Liver (tissue), 8 donors: ENCODE measurements at regions not wholly inside any gene's neighbourhood (a gene's known extent, or its start where the extent isn't known, plus 50 kb on each side); places are given as distances from the start of the nearest gene placed in this dataset.

ENCODE experiments used
- DNase-seq: peaks from one replicate; pipeline ENCODE4 v3.0.0-alpha.2; 2017; ENCODE audit warnings: low spot score
- H3K27ac ChIP-seq, 2 donors: one replicate each; pipeline ENCODE4 v1.7.0; 2013; ENCODE audit warnings: inconsistent platforms in 2 of 2, low read length in 2 of 2, control low read depth in 1 of 2, low read depth in 1 of 2, mild to moderate bottlenecking in 1 of 2
- H3K27me3 ChIP-seq, 4 donors: one replicate each; pipeline versions ENCODE4 v1.6.1 to v1.7.0; 2013; ENCODE audit warnings: low read length in 3 of 4, inconsistent platforms in 1 of 4, mild to moderate bottlenecking in 1 of 4, moderate library complexity in 1 of 4; ENCODE audit not compliant: control insufficient read depth in 4 of 4, insufficient read depth in 4 of 4
- H3K36me3 ChIP-seq, 4 donors: one replicate each; pipeline versions ENCODE4 v1.6.1 to v1.7.0; 2013; ENCODE audit warnings: low read length in 3 of 4, mild to moderate bottlenecking in 3 of 4, low read depth in 1 of 4, moderate library complexity in 1 of 4; ENCODE audit not compliant: control insufficient read depth in 4 of 4, insufficient read depth in 3 of 4
- H3K4me1 ChIP-seq, 4 donors: one replicate each; pipeline versions ENCODE4 v1.6.1 to v1.7.0; 2013; ENCODE audit warnings: low read length in 3 of 4, mild to moderate bottlenecking in 3 of 4, moderate library complexity in 1 of 4; ENCODE audit not compliant: control insufficient read depth in 4 of 4, insufficient read depth in 4 of 4
- H3K4me3 ChIP-seq, 3 donors: one replicate each; pipeline versions ENCODE4 v1.6.1 to v1.7.0; 2013; ENCODE audit warnings: low read length in 3 of 3, control low read depth in 1 of 3, low read depth in 1 of 3, mild to moderate bottlenecking in 1 of 3
- H3K9ac ChIP-seq, 2 donors: one replicate each; pipeline ENCODE4 v1.7.0; 2013; ENCODE audit warnings: low read length in 2 of 2, mild to moderate bottlenecking in 2 of 2, moderate library complexity in 2 of 2, control low read depth in 1 of 2, low read depth in 1 of 2
- H3K9me3 ChIP-seq, 4 donors: one replicate each; pipeline versions ENCODE4 v1.6.1 to v1.7.0; 2013; ENCODE audit warnings: low read length in 3 of 4; ENCODE audit not compliant: control insufficient read depth in 4 of 4
- ATF3 ChIP-seq: IDR thresholded peaks from 2 replicates; pipeline ENCODE4 v1.6.1; 2016; ENCODE audit warnings: antibody characterized with exemption
- EGR1 ChIP-seq, 2 donors: IDR thresholded peaks; 2 replicates each; pipeline ENCODE4 v1.6.1; 2016 to 2018; ENCODE audit warnings: antibody characterized with exemption in 2 of 2, low read depth in 2 of 2
- FOXA2 ChIP-seq: IDR thresholded peaks from 2 replicates; pipeline ENCODE4 v1.6.1; 2016; ENCODE audit warnings: antibody characterized with exemption
- GABPA ChIP-seq, 2 donors: IDR thresholded peaks in 1 of 2; conservative IDR thresholded peaks in 1 of 2; 2 replicates each; pipeline ENCODE4 v1.6.1; 2016; ENCODE audit warnings: antibody characterized with exemption in 2 of 2, mild to moderate bottlenecking in 1 of 2, moderate library complexity in 1 of 2
- HNF4A ChIP-seq, 2 donors: conservative IDR thresholded peaks; 2 replicates each; pipeline ENCODE4 v1.6.1; 2016; ENCODE audit warnings: antibody characterized with exemption in 2 of 2, mild to moderate bottlenecking in 2 of 2
- HNF4G ChIP-seq: IDR thresholded peaks from 2 replicates; pipeline ENCODE4 v1.6.1; 2016; ENCODE audit warnings: antibody characterized with exemption
- JUND ChIP-seq, 2 donors: IDR thresholded peaks; 2 replicates each; pipeline ENCODE4 v1.6.1; 2016; ENCODE audit warnings: antibody characterized with exemption in 2 of 2
- NR2F2 ChIP-seq: IDR thresholded peaks from 2 replicates; pipeline ENCODE4 v1.6.1; 2016; ENCODE audit warnings: antibody characterized with exemption
- RAD21 ChIP-seq, 2 donors: IDR thresholded peaks; 2 replicates each; pipeline ENCODE4 v1.6.1; 2016; ENCODE audit warnings: antibody characterized with exemption in 2 of 2, mild to moderate bottlenecking in 2 of 2
- SP1 ChIP-seq: IDR thresholded peaks from 2 replicates; pipeline ENCODE4 v1.6.1; 2018; ENCODE audit warnings: antibody characterized with exemption, mild to moderate bottlenecking
- TAF1 ChIP-seq: conservative IDR thresholded peaks from 2 replicates; pipeline ENCODE4 v1.6.1; 2016; ENCODE audit warnings: antibody characterized with exemption, mild to moderate bottlenecking
- ZBTB33 ChIP-seq: IDR thresholded peaks from 2 replicates; pipeline ENCODE4 v1.6.1; 2016; ENCODE audit warnings: antibody characterized with exemption
- WGBS: extraction: QIAGEN DNeasy Blood & Tissue Kit; methylation state at CpG from one replicate; pipeline ENCODE4 v1.1.7; 2013; 5-methylcytosine and 5-hydroxymethylcytosine counted together
- TF ChIP-seq, protein P1 (sequence below): IDR thresholded peaks from 2 replicates; pipeline ENCODE4 v1.6.1; 2016; ENCODE audit warnings: antibody characterized with exemption, mild to moderate bottlenecking
- TF ChIP-seq, protein P2 (sequence below): fragments of 150-350 bp; IDR thresholded peaks from 2 replicates; pipeline ENCODE4 v1.5.1; 2017; ENCODE audit warnings: improper control_type of control experiment, low read depth, low read length; ENCODE audit not compliant: missing input control
- TF ChIP-seq, protein P3 (sequence below): IDR thresholded peaks from 2 replicates; pipeline ENCODE4 v1.6.1; 2016; ENCODE audit warnings: antibody characterized with exemption
- donor health status: healthy.
- donor health status: healthy.
- donor health status: healthy.
- donor health status: healthy.
- donor health status: healthy.

- 77% methylated on average over 4 of the region's 4 CpGs for WGBS
These were observed 506.6 kb upstream of the AGA start for GRCh38 chr4:177948853-177949252.

More at GRCh38 chr4:177948853-177949252, 506.6 kb upstream of the AGA start:
- H3K9ac ChIP-seq: no peak overlapping the region
- DNase-seq: no peak
- no peak overlapping the region for H3K27ac ChIP-seq
- no peak overlapping the region for H3K4me3 ChIP-seq
- H3K27me3 ChIP-seq: no peaks in the 10 kb centered on the region
- H3K4me1 ChIP-seq: no peaks in the 10 kb centered on the region
- no peak for TF ChIP-seq HNF4G
- TF ChIP-seq, protein P1, sequence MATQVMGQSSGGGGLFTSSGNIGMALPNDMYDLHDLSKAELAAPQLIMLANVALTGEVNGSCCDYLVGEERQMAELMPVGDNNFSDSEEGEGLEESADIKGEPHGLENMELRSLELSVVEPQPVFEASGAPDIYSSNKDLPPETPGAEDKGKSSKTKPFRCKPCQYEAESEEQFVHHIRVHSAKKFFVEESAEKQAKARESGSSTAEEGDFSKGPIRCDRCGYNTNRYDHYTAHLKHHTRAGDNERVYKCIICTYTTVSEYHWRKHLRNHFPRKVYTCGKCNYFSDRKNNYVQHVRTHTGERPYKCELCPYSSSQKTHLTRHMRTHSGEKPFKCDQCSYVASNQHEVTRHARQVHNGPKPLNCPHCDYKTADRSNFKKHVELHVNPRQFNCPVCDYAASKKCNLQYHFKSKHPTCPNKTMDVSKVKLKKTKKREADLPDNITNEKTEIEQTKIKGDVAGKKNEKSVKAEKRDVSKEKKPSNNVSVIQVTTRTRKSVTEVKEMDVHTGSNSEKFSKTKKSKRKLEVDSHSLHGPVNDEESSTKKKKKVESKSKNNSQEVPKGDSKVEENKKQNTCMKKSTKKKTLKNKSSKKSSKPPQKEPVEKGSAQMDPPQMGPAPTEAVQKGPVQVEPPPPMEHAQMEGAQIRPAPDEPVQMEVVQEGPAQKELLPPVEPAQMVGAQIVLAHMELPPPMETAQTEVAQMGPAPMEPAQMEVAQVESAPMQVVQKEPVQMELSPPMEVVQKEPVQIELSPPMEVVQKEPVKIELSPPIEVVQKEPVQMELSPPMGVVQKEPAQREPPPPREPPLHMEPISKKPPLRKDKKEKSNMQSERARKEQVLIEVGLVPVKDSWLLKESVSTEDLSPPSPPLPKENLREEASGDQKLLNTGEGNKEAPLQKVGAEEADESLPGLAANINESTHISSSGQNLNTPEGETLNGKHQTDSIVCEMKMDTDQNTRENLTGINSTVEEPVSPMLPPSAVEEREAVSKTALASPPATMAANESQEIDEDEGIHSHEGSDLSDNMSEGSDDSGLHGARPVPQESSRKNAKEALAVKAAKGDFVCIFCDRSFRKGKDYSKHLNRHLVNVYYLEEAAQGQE: no peak
- TF ChIP-seq ATF3: no peak
- no peak for TF ChIP-seq FOXA2
- TF ChIP-seq, protein P2, sequence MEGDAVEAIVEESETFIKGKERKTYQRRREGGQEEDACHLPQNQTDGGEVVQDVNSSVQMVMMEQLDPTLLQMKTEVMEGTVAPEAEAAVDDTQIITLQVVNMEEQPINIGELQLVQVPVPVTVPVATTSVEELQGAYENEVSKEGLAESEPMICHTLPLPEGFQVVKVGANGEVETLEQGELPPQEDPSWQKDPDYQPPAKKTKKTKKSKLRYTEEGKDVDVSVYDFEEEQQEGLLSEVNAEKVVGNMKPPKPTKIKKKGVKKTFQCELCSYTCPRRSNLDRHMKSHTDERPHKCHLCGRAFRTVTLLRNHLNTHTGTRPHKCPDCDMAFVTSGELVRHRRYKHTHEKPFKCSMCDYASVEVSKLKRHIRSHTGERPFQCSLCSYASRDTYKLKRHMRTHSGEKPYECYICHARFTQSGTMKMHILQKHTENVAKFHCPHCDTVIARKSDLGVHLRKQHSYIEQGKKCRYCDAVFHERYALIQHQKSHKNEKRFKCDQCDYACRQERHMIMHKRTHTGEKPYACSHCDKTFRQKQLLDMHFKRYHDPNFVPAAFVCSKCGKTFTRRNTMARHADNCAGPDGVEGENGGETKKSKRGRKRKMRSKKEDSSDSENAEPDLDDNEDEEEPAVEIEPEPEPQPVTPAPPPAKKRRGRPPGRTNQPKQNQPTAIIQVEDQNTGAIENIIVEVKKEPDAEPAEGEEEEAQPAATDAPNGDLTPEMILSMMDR: no peak
- TF ChIP-seq RAD21 (IDR thresholded peaks at IDR 0.05): no peak
- no peak for TF ChIP-seq EGR1 (IDR thresholded peaks at IDR 0.05; ENCODE audit: low read depth in 2 of 2)
- no peak for TF ChIP-seq SP1
- no peak for TF ChIP-seq HNF4A (conservative IDR thresholded peaks at IDR 0.05)
- no peak for TF ChIP-seq TAF1
- no peak for TF ChIP-seq ZBTB33
- TF ChIP-seq NR2F2: no peak
- TF ChIP-seq, protein P3, sequence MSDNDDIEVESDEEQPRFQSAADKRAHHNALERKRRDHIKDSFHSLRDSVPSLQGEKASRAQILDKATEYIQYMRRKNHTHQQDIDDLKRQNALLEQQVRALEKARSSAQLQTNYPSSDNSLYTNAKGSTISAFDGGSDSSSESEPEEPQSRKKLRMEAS: no peak
- no peak for TF ChIP-seq GABPA (IDR thresholded peaks at IDR 0.05 in 1 of 2, conservative IDR thresholded peaks at IDR 0.05 in 1 of 2)
- TF ChIP-seq JUND (IDR thresholded peaks at IDR 0.05): no peak
- H3K36me3 ChIP-seq: no peaks in the 10 kb centered on the region
- H3K9me3 ChIP-seq: no peaks in the 10 kb centered on the region
